HG03460 (cell line): ENCODE measurements at regions not wholly inside any gene's neighbourhood (a gene's known extent, or its start where the extent isn't known, plus 50 kb on each side); places are given as distances from the start of the nearest gene placed in this dataset.

ENCODE experiments used
- ATAC-seq: cut with Tn5 transposase; IDR thresholded peaks from one replicate; pipeline ENCODE4 v1.9.1; 2021; ENCODE audit not compliant: unreplicated experiment

GRCh38 chr6:8733879-8734278 lies 298.5 kb upstream of the SLC35B3 start:
- ATAC-seq: no peak

DNA sequence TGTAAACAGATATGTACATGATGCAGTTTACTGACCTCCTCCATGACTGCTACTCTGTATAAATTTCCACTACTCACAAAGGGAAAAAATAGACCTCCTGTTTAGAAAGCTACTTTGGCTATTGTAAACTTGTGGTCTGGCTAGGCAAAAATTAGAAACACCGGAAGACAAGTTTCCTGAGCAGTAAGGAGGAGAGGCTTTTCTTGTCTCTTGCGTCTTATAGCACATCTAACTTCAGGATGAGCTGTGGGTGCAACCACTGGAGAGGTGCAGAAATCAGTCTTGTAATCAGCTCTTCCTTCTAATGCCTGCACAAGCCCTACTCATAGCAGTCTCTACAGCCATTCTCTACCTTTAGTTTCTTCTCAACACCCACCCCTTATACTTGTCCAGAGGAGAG lies 296.5 kb upstream of the SLC35B3 start:
- no peak for ATAC-seq

- no peak for ATAC-seq
Measured at GRCh38 chr6:8710668-8711431, 275.5 kb upstream of the SLC35B3 start.

DNA sequence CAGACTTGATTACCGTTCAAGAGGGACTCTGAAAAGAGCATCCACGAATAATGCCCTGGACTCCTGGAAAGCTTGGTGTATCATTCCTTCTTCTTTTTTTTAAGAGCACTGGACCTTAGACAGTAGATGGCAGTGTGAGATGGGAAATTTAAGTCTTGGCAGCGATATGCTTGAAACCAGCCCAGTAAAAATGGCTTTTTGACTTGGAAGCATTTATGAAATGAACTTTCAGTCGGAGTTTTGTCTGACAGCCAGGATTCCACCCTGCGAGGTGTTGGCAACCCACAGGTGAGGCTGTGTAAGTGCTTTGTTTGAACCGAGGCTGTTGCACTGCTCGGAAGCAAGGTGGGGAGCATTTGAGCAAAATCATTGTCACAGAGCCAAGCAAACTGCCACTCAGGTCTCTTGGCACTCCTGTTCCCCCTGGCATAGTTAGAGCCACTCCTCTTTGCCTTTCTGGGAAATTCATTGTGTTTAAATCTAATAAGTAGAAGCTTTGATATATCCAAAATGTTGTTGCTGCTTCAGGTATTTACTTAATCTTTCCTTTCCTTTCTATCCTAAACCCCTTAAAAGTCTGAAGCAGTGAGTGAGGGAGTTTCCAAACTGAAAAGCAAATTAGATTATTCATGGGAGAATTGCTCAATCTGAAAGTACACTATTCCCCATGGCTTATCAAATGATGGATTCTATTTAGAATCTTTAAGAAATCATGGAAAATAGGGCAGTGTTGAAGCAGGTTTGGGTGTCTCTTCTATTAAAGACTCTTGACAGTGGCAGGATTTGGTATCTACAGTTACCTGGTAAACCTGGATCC lies 272.8 kb upstream of the SLC35B3 start:
- ATAC-seq: no peak

- ATAC-seq: no peak
Measured at GRCh38 chr6:8707369-8707768, 272.0 kb upstream of the SLC35B3 start.

DNA sequence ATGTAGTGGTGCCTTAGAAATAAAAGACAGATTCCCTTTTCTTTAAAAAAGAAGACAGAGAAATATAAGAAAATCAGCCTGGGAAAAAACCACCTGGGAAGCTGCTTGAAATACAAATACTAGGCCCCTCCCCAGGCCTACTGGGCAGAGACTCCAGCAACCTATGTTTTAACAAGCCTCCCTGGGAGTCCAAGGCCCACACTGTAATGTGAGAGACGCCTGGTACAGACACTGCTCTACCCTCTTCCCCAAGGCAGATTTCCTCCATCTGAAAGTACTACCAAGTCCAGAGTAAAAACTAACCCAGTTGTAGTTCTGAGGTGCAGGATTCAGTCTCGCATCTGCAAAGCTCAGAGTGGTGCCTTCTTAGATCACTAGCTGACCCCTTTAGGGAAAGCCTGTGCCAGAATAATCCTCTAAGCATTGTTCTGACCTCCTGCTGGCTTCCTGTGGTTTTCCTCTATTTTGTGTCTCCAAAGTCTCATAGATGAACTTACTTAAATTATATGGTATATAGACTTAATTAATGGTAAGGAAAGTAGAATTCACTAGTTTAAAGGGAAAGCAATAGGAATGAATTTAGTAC lies 270.2 kb upstream of the SLC35B3 start:
- no peak for ATAC-seq

DNA sequence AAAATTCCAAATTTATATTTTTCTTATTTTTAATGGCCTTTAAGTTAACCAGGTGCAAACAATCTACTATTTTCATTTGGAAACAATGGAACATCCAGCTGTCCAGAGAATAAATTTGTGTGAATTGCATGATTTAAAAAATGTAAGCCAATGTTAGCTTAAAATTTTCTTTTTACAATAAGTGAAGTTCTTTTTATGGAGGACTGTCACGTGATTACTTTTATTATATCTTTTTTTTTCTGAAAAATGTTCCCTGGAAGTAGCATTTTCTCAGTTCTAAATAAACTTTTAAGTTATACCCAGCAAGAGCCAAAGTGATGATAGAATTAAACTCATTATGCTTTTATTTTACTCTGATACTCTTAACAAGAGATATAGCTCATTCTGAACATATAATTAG lies 267.7 kb upstream of the SLC35B3 start:
- ATAC-seq: no peak

- ATAC-seq: no peak
Measured at GRCh38 chr6:8688821-8689220, 253.5 kb upstream of the SLC35B3 start.

DNA sequence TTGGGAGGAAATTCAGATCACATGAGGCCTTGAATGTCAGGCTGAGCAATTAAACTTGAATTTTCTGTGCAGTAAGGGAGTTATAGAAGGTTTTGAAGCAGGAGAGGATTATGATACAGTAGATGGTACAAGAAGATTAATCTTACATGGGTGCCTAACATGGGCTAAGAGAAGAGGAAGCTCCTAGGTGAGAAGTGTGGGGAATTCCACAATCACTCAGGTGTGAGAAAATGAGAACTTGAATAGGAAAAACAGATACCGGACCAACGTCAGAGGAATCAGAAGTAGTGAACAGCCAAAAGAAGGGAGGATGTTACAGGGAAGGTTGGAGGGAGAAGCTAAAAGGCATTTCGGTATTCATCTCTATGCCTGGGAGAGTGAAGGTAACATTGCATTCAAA lies 250.7 kb upstream of the SLC35B3 start:
- no peak for ATAC-seq

DNA sequence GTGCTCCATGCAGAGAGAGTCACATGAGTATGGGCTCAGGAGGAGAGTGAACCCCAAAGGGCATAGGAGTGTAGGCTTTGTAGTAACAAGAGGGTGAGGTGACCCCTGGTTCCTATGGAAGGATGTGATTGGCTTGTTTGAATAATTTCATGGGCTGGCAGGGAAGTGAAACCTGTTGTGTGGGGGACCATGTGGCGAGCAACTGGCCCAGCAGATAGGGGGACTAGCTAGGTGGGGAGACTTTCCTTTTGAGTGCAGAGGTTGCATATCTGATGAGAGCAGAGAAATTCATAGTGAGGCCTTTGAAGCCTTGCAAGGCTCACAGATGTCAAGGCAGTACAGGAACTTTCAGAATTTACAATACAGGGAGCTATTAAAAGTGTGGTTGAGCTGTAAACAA lies 247.9 kb upstream of the SLC35B3 start:
- ATAC-seq: no peak

DNA sequence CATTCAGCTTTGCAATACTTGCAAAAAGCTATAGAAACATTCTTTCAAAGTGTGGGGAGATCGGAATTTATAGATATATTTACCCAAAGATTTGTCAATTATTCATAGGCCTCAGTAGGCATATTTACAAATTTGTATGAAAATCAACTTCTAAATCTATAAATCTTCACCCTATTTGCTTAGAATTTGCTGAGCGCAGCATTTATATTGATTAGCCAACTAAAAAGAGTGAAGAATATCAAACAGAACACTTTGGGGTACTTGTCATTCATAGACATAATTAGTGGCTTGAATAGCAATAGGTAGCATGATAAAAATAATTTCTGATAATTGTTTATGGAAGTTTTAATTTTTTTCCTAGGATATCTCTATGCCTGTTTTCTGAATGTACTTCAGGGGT lies 244.5 kb upstream of the SLC35B3 start:
- no peak for ATAC-seq

GRCh38 chr6:8678466-8678865 lies 243.1 kb upstream of the SLC35B3 start:
- ATAC-seq: no peak

DNA sequence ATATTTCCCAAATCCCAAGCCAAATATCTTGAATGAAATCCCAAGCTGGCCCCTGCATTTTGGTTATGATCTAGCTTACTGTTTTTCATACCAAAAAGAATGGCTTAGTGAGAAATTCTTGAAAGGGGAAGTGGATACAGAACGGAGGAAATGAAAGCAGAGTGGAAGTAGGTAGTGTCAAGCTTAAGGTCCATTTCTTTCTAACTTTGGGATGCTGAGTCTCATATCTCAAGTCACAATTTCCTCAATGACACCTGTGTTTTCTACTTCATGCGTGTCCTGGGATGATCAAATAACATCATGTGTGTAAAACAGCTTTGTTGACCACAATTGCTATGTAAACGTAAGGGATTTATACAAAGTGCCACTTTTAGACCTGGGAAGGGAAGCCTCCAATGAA lies 238.8 kb upstream of the SLC35B3 start:
- ATAC-seq: no peak

GRCh38 chr6:8672882-8673281 lies 237.5 kb upstream of the SLC35B3 start:
- ATAC-seq: no peak

DNA sequence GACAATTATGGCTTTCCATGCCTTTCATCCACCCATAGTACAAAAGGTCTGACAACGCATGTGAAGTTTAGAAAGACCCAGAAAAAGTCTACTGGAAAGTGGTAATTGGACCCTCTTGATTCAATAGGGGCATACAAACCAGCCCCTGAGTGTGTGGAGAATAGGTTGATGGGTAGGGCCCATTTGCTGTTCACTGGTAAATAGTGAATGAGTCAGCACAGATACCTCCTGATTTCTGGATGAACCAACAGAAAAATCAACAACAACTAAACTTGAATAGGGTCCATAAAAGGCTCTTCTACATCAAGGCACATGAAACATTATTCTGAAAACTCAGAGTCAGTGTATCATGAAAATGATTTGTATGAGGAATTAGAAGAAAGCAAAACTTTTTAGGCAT lies 235.4 kb upstream of the SLC35B3 start:
- ATAC-seq: no peak

- no peak for ATAC-seq
Measured at GRCh38 chr6:8664700-8665099, 229.4 kb upstream of the SLC35B3 start.

- no peak for ATAC-seq
Measured at GRCh38 chr6:8664070-8664469, 228.7 kb upstream of the SLC35B3 start.

- ATAC-seq: no peak
Measured at GRCh38 chr6:8659404-8660189, 224.3 kb upstream of the SLC35B3 start.

DNA sequence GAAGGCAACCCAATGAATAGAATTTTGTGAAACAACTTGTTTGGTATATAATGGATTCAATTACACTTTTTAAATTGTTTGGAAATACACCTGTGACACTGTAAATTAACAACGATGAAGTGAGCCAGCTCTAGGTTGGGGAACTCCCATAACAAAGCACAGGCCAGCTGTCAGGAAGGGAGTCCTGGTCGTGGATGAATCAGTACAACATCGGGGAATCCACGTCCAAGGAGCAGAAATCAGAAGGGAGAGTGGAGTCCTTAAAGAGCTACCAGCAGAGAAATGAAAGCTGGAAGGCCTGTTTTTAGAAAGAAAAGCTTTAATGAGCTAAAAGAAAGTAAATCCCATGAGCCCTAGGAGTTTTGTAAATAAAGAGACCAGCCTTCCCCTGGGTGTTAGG lies 223.1 kb upstream of the SLC35B3 start:
- no peak for ATAC-seq

GRCh38 chr6:8657522-8657921 lies 222.2 kb upstream of the SLC35B3 start:
- ATAC-seq: no peak
